ENCODE measurements at regions not wholly inside any gene's neighbourhood (a gene's known extent, or its start where the extent isn't known, plus 50 kb on each side); places are given as distances from the start of the nearest gene placed in this dataset.

DNA sequence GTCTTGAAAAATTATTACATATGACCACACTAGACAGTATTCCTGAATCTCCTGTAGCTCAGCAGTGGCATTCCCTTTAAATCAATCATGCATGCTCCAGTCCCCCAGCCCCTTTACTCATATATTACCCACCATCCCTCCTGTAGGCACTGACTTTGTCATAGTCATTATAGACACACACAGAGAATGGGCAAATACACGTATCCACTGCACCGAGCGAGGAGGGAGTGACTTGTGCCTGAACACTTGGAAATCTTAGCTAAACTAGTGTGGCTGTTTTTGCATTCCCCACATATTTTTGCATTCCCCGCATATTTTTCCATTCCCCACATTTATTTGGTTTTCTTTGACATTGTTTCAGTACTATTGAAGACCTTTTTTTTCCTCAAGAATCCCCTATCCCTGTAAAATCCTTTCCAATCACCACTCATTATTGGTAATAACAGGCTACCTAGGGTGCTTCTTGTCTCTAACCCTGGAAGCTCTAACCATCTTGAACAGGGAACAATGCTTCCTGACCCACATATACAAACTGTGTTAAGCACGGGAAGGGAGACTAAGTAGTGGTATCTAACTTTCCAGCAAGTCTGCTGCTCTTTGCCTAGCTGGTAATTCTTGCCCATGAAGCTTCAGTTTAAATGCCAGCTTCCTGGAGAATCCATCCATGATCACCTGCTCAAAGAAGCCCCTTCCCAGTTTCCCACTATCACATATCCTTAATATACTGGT is 534.4 kb upstream of the CAMK1G start:
- Histone ChIP-seq H3K9me3 (no peaks in the 10 kb centered on the region), H3K4me1 (no peaks in the 10 kb centered on the region), H3K27me3 (no peaks in the 10 kb centered on the region), H3K27ac (no peak overlapping the region), H3K4me3 (no peak overlapping the region), H3K36me3 (no peaks in the 10 kb centered on the region)
- DNase-seq: no peak
- intact Hi-C loops (cut with DNase I): no loop called here
- WGBS, 2 donors: 81 to 90% methylated on average over 5 of the region's 5 CpGs
- TF ChIP-seq, protein P1, sequence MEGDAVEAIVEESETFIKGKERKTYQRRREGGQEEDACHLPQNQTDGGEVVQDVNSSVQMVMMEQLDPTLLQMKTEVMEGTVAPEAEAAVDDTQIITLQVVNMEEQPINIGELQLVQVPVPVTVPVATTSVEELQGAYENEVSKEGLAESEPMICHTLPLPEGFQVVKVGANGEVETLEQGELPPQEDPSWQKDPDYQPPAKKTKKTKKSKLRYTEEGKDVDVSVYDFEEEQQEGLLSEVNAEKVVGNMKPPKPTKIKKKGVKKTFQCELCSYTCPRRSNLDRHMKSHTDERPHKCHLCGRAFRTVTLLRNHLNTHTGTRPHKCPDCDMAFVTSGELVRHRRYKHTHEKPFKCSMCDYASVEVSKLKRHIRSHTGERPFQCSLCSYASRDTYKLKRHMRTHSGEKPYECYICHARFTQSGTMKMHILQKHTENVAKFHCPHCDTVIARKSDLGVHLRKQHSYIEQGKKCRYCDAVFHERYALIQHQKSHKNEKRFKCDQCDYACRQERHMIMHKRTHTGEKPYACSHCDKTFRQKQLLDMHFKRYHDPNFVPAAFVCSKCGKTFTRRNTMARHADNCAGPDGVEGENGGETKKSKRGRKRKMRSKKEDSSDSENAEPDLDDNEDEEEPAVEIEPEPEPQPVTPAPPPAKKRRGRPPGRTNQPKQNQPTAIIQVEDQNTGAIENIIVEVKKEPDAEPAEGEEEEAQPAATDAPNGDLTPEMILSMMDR (IDR thresholded peaks at IDR 0.05): no peak
- no peak for TF ChIP-seq EP300 (IDR thresholded peaks at IDR 0.05)
- TF ChIP-seq POLR2AphosphoS5 (IDR thresholded peaks at IDR 0.05): no peak
- TF ChIP-seq POLR2A (IDR thresholded peaks at IDR 0.05): no peak

DNA sequence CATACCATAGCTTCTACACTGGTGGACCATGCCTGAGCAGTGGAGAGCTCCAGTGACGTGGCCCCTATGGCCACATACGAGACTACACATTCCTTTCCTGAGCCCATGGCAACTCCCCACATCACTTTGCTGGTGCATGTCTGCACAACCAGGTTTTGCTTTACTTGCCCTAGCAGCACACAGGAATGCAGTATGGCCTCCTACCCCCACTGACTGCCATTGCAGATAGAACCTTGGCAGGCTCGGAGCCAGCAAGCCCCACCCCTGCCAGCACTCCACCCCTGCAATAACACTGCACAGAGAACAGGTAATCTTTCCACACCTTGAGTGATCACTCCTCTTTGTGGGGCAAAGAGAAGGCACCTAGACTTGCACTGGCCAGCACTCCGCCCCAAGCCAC is 531.9 kb upstream of the CAMK1G start:
- TF ChIP-seq POLR2AphosphoS5 (IDR thresholded peaks at IDR 0.05): no peak
- no peak for TF ChIP-seq EP300 (IDR thresholded peaks at IDR 0.05)
- TF ChIP-seq, protein P1 (IDR thresholded peaks at IDR 0.05): no peak
- TF ChIP-seq POLR2A (IDR thresholded peaks at IDR 0.05): no peak
- Histone ChIP-seq H3K36me3 (no peaks in the 10 kb centered on the region), H3K4me3 (no peak overlapping the region), H3K27me3 (no peaks in the 10 kb centered on the region), H3K9me3 (peaks cover 0 to 2% (median 0%) of the 10 kb centered on the region in 4 donors), H3K27ac (no peak overlapping the region), H3K4me1 (no peaks in the 10 kb centered on the region)
- no peak for DNase-seq
- 55 to 85% methylated on average over 4 of the region's 4 CpGs for WGBS, 2 donors
- intact Hi-C loops (cut with DNase I): no loop called here

DNA sequence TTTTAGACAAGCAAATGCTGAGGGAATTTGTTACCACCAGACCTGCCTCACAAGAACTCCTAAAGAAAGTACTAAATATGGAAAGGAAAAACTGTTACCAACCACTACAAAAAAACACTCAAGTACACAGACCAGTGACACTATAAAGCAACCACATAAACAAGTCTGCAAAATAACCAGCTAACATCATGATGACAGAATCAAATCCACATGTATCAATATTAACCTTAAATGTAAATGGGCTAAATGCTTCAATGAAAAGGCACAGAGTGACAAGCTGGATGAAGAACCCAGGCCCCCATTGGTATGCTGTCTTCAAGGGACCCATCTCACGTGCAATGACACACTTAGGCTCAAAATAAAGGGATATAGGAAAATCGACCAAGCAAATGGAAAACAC is 529.9 kb upstream of the CAMK1G start:
- DNase-seq: no peak
- H3K9me3 ChIP-seq: peaks cover 0 to 8% (median 0%) of the 10 kb centered on the region in 4 donors
- H3K27me3 ChIP-seq: no peaks in the 10 kb centered on the region
- no peak overlapping the region for H3K27ac ChIP-seq
- H3K36me3 ChIP-seq: no peaks in the 10 kb centered on the region
- WGBS, 2 donors: 87 to 91% methylated on average over 2 of the region's 2 CpGs
- TF ChIP-seq POLR2A (IDR thresholded peaks at IDR 0.05) (no peak), POLR2AphosphoS5 (IDR thresholded peaks at IDR 0.05) (no peak)
- TF ChIP-seq, protein P1 (IDR thresholded peaks at IDR 0.05): no peak
- H3K4me3 ChIP-seq: no peak overlapping the region
- H3K4me1 ChIP-seq: no peaks in the 10 kb centered on the region
- intact Hi-C loops (cut with DNase I): no loop called here

DNA sequence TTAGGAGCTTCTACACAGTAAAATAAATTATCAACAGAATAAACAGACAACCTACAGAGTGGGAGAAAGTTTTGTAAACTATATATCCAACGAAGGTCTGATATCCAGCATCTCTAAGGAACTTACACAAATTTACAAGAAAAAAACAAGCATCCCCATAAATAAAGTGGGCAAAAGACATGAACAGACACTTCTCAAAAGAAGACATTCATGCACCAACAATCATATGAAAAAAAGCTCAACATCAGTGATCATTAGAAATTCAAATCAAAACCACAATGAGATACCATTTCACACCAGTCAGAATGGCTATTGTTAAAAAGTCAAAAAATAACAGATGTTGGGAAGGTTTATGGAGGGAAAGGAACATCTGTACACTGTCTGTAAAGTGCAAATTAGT is 526.4 kb upstream of the CAMK1G start:
- Histone ChIP-seq H3K27ac (no peak overlapping the region), H3K36me3 (no peaks in the 10 kb centered on the region), H3K4me1 (peaks cover 0 to 14% (median 3%) of the 10 kb centered on the region in 4 donors), H3K9me3 (peaks cover 0 to 8% (median 0%) of the 10 kb centered on the region in 4 donors), H3K4me3 (no peak overlapping the region), H3K27me3 (no peaks in the 10 kb centered on the region)
- WGBS, 2 donors: 84 to 87% methylated on average over 1 of the region's 1 CpG
- intact Hi-C loops (cut with DNase I): no loop called here
- no peak for DNase-seq
- no peak for TF ChIP-seq EP300 (IDR thresholded peaks at IDR 0.05)
- TF ChIP-seq POLR2AphosphoS5 (IDR thresholded peaks at IDR 0.05): no peak
- TF ChIP-seq, protein P1 (IDR thresholded peaks at IDR 0.05): no peak
- no peak for TF ChIP-seq POLR2A (IDR thresholded peaks at IDR 0.05)

DNA sequence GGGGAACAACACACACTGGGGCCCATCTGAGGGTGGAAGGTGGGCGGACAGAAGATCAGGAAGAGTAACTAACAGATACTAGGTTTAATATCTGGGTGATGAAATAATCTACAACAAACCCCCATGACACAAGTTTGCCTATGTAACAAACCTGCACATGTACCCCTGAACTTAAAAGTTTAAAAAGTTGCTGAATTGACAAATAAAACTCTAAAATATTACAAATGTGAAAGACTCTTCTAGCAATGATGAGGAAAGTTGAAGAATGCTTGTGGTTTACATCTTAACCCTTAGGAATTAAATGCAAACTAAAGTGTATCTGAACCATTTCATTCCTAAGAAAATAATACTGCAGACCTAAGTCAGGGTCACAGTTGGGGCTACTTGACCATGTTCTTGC is 525.6 kb upstream of the CAMK1G start:
- DNase-seq: no peak
- Histone ChIP-seq H3K36me3 (no peaks in the 10 kb centered on the region), H3K9me3 (peaks cover 0 to 8% (median 0%) of the 10 kb centered on the region in 4 donors), H3K4me3 (no peak overlapping the region), H3K27ac (no peak overlapping the region), H3K4me1 (peaks cover 0 to 14% (median 3%) of the 10 kb centered on the region in 4 donors), H3K27me3 (no peaks in the 10 kb centered on the region)
- TF ChIP-seq, protein P1 (IDR thresholded peaks at IDR 0.05): no peak
- TF ChIP-seq POLR2AphosphoS5 (IDR thresholded peaks at IDR 0.05) (no peak), EP300 (IDR thresholded peaks at IDR 0.05) (no peak), POLR2A (IDR thresholded peaks at IDR 0.05) (no peak)
- 97 to 98% methylated on average over 1 of the region's 1 CpG for WGBS, 2 donors
- intact Hi-C loops (cut with DNase I): no loop called here

All from sigmoid colon (tissue), 6 donors.